NCI-H524 (cell line): ENCODE measurements at regions not wholly inside any gene's neighbourhood (a gene's known extent, or its start where the extent isn't known, plus 50 kb on each side); places are given as distances from the start of the nearest gene placed in this dataset.
A peak's percentile ranks its signal among the peaks of the same experiment; 100 is the strongest.
"Not testable (repeated sequence)": the region's sequence is repeated elsewhere in the genome, so short reads cannot be mapped to it uniquely, and the experiment has no call there.

Experiments used
- DNase-seq, 2 experiments: peaks; one replicate each; lab custom pipeline; 2025; lab: John Stamatoyannopoulos, UW

DNA sequence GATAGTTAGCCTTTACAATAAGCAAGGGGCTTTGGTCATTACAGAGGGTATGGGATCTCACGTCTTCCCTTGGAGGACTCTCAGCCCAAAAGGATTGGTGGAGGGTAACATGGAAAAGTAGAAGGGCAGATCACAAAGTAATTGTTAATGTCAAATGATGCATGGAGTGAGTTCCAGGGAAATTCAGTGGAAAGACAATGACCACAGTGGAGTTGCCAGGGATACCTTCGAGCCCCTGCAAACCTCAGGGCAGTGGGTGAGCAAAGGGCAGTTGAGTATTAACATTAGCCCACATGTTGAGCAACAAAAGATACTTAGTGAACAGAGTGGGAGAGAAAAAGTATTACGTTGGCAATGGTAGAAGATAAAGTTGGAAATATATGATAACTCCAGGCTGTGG is 593.4 kb upstream of the NR2F2 start:
- no peak for DNase-seq

DNA sequence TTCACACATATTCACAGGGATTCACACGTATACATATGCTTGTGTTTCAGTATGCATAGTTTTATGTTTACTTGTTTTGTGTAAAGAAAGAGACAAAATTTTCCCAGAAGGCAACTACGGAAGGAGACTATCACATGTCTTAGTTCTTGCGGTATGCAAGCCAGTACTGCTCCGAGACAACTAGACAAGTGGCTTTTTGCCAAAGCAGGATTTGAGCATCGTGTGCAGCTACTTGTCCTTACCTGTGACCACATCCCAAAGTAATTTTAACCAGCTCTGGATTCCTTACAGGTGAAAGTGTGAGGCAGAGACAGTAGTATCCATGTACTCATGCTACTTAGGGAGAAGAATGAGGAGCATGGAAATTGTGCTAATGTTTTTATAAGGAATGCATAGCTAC is 591.4 kb upstream of the NR2F2 start:
- no peak for DNase-seq

DNA sequence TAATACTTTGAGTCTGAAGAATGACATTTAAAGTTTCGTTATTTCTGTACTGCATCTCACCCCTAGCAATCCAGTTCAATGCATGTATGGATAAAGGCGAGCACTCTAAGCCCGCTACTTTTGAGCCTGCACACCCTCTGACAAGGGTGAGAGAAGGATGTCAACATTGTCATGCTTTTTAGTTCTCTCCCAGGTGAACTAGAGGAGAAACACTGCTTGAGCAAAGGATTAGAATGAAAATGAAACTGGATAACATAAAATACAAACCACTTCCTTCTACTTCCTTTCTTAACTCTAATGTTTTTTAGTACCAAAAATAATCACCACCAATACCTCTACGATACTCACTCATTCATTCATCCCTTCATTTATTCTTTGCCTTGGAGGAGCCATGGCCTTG is 588.7 kb upstream of the NR2F2 start:
- DNase-seq = no peak

DNA sequence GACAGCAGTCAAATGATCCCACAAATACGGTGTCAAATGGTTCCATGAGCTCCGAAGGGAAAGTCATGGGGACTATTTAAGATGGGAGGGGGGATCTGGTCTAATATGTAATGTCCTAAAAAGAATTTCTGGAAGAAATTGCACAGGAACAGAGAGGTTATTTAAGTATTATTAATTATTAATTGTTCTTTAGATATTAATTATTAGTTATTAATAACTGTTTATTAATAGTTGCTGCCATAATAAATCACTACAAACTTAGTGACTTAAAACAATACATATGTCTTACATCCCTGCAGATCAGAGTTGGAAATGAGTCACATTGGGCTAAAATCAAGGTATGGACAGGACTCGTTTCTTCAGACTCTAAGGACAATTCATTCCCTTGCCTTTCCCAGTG is 588.2 kb upstream of the NR2F2 start:
- no peak for DNase-seq

DNA sequence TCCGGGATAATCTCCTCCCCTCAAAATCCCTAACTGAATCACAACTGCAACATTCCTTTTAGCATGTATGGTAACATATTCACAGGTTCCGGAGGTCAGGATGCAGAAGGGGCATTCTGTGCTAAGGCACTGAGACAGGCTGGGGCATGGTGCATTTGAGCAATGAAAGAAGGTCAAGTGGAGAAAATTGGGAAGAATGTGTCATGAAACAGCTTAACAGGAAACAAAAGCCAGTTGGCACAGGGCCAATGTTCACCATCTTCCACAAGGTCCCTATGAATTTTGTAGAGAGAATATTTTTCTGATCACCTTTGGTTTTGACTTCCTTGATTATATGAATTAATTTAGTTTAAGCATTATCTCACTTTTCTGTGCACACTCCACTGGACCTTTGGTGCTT is 587.7 kb upstream of the NR2F2 start:
- peak in 1 of 2 experiments; percentile 27 for DNase-seq

DNA sequence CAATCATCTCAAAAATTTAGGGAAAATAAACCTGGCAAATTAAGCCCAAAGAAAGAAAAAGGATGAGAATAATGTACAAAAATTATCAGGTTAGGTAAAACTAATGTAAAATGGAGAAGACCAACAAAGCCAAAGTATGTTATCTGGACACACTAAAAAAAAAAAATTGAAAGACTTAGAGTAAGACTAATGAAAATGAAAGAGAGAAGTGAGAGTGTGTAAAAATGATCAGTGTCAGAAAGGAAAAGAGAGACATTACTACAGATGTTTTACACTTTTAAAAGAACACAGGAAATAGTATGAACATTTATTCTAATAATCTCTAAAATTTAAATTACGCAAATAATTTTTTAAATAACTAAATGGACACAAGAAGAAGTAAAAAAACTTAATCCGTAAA is 573.3 kb upstream of the NR2F2 start:
- DNase-seq = no peak

DNA sequence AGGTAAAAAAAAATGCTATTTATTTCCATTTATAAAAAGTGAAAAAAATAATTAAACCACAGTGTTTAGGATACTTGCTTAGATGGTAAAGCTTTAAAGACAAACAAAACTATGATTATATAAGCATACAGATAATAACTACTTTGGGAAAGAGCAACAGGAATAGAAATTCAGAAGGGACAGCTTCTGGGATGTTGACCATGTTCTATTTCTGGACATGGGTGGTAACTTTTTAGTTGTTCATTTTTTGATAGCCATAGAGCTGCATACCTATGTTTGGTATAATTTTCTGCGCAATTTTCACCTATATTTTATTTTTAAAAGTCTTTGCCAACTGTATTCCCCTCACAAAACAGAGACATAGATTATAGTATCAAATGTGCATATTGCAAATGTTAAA is 572.0 kb upstream of the NR2F2 start:
- DNase-seq = no peak

DNA sequence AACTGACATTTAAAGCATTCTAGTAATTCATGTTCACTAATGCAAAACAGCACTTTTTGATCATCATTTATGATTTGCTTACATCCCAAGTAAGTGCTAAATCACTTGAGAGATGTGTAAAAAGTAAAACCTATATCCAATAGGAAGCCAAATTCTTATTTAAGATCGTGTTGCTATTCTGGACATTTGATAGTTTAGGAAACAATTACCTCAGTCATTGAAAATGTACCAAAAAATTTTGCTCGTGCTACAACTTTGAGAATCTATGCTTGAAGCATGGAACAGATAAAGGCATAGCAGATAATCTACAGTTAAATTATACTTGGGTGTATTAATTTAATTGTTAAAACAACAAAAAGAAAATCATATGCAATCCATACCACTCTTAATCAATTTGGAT is 571.6 kb upstream of the NR2F2 start:
- DNase-seq = no peak

DNA sequence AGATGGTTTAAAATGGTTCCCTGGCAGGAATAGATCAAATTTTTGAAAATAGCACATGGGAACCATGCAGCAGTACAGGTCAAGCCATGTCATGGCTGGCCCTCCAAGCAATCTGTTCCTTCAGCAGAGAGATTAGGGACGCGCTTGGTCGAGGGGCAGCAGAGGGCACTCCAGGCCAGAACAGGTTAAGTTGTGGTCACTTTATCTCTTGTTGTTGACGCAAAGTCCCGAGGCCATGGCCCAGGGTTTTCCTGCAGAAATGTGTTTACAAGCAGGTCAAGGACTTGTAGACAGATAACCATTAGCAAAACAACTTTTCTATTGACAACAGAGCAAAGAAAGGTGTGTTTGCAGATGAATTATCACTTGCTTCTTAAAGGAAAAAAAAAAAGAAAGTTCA is 570.0 kb upstream of the NR2F2 start:
- no peak for DNase-seq

DNA sequence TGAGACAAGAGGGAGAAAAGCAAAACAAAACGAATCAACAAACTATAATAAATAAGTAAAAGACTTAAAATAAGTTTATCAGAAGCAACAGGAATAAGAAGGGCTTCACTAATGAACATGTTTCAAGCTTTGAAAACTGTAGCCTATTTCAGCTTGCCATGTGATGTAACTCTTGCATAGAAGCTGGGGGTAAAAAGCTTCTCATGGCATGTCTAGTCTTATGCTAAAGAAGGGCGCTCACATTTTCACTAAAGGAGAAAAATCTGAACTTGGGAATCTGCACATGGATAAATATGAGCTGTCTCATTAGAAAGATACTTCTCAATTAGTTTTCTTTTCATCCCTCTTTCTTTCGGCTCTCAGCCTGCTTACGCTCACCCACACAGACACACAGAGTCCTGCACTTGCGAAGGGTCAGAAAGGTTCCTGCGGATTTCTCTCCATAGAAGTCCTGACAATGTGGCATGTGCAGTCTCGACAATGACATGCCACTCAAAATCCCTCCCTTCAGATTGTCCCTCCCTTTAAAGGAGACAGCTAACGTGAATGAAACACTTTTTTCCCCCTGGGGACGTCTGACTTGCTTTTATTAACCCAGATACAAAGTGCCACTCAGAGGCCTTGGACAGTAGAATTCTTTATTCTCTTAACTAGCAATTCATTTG is 568.9 kb upstream of the NR2F2 start:
- no peak for DNase-seq

DNA sequence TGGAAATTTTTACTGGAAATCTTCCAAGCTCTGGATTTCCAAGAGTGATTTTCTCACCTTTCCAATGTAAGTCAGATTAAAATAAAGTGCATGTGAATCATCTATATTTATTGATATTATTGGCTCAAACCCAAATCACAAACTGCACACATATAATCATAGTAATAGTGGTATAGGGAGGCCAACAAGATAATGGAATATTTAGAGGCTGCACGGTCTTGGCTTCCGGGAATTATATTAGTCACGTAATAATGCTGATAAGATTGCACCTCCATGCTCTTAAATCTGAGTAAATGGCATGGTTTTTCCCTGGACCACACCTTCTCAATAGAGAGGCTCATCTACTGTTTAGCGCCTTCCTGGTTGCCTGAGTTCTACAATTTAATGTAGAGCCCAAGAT is 567.1 kb upstream of the NR2F2 start:
- no peak for DNase-seq

DNA sequence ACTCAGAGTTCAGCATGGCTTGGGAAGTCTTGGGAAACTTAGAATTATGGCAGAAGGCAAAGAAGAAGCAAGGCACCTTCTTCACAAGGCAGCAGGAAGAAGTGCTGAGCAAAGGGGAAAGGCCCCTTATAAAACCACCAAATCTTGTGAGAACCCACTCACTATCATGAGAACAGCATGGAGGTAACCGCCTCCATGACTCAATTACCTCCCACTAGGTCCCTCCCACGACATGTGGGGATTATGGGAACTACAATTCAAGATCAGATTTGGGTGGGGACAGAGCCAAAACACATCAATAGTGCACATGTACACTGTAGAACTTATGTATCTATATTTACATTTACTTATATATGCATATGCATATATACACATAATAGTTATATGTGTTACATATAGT is 565.3 kb upstream of the NR2F2 start:
- no peak for DNase-seq

DNA sequence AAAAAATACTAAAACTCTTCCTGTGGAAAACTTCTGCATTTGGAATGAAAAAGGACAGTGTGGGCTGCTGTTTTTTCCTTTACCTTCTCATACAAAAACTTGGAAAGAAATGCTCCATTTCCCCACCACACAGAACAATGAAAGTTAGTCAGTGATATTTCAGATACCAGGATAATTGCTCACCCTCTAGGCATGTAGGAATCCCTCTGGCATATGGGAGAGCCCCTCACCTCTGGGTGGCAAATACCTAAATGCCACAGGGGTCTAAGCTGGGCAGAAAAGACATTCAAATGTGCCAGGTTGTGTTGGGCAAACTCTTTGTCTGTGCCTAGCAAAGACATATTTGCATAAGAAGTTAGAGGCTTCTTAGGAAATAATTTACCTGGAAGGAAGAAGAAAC is 560.3 kb upstream of the NR2F2 start:
- no peak for DNase-seq

DNA sequence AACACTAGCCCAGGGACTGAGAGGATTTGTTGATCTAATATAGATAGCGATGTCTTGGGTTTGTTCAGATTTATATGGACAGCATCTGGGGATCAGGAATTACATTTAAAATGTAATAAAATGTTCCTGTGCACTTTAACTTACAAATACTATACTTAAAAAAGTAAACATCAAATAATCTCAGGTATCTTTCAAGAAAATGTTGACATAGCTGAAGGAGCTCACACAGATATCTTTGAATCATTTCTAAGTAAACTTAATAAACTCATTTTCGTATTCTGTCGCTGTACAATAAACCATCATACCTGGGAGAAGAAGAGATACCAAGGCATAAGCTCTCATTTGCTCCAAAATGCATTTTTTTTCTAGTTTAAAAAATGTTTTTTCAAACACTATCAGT is 557.5 kb upstream of the NR2F2 start:
- DNase-seq = no peak

DNA sequence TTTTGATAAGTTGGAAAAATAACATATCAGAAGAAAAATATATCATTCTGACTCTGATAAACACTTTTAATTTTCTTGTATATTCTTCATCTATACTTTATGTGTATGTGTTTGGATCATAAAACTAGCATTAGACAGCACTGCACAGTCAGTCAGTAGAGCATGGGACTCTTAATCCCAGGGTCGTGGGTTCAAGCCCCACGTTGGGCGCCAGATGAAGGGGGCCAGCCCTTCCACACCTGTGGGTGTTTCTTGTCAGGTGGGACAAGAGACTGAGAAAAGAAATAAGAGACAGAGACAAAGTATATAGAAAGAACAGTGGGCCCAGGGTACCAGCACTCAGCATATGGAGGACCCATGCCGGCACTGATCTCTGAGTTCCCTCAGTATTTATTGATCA is 546.0 kb upstream of the NR2F2 start:
- no peak for DNase-seq

DNA sequence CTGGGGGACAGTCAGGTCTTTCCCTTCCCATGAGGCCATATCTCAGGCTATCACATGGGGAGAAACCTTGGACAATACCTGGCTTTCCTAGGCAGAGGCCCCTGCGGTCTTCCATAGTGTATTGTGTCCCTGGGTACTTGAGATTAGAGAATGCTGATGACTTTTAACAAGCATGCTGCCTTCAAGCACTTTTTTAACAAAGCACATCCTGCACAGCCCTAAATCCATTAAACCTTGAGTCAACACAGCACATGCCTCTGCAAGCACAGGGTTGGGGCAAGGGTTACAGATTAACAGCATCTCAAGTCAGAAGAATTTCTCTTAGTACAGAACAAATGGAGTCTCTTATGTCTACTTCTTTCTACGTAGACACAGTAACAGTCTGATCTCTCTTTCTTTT is 545.2 kb upstream of the NR2F2 start:
- DNase-seq = not testable (repeated sequence)

DNA sequence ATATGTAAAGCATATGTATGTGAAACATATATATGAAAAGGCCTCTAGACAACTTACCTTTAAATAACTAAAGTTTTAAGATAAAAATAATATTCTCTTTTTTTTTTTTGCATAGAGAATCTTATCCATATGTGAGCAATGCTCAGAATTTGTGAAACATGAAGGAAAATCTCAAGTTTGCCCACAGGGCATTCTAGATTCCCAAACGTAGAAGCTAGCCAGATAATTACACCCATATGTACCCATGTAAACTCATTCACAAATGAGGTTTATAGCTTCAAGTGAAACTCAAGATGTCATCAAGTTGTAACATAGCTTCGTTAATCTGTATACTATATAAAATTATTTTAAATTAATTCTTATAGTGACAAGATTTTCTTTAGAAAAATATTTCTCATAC is 537.3 kb upstream of the NR2F2 start:
- no peak for DNase-seq

DNA sequence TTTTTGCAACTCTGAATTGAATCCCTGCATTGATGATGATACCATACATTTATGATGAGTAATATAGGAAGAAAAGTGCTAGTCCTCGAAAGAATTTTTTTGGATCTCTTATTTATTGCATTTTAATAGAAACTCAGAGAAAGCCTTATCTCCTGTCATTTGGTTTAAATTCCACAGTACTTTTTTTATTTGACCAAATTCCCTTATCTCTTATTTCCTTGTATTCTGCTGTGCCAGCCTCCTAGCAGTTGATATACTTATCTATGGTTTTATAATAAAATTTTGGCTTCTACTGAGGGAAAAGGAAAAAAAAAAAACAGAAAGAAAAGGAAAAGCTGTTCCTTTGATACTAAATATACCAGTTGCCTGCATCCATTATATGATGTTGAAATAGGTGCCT is 535.1 kb upstream of the NR2F2 start:
- DNase-seq = no peak

DNA sequence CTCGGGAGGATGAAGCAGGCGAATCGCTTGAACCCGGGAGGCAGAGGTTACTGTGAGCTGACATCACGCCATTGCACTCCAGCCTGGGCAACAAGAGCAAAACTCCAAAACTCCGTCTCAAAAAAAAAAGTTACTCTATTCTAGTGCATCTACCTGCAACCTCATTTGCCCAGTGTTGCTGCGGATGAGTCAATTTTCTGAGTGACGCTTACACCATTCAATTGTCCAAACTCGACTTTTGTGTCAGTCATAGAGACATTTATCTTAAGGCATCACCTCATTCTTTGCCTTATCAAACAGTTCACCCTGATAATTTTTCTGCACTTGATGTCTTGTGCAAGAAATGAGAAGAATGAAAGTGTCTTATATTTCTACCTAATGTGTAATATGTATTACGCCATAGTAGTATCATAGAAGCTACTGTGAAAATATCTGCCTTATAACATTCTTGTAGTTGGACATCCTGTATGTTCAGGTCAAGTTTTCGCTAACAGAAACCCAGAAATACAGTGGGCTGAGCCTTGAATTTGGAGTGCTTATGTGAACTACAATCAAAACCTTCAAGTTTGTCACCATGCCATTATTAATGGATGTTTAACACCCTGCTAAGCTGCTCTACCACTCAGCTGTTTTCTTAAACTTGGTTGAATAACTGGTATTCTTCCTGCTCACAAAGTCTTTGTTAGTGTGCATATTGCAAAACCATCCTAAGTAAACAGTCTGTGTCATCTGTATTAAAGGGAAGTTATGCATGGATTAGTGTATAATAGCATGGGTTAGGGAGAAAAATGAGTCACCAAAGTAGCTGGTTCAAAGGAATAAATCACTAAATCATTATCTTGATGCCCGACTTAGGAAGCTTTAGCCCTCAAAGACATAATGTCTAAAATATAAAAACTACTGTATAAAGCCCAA is 531.0 kb upstream of the NR2F2 start:
- DNase-seq = no peak

DNA sequence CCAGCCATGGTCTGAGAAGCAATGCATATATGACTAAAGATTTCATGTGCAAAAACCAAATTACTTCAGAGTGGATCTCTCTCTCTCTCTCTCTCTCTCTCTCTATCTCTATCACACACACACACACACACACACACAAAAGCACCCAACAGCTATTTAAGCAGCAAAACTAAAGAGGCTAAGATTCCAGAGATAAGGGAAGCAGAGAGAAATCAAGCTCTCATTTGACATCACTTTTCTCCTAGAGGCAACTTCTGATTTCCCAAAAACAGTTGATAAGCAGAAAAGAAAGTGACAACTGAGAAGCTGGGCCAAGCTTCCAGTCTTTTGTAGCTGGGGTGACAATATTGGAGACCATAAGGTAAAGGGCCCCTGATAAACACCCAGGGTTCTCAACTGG is 526.0 kb upstream of the NR2F2 start:
- DNase-seq = no peak

DNA sequence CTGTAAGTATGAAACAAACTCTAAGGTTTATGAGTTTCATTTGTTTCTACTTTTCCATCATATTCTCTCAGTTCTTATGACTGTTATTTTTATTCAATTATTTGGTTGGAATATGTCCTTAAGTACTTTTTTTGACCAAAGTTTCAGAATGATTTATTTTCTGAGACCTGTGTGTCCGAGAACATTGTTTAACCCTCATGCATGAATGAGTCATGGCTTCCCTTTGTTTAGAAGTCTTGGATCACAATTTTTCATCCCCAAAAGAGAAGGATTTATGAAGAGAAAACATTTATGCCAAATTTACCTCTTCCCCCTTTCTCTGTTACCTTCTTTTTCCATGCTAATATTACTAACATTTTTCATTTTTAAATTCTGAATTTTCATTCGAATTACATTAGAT is 518.0 kb upstream of the NR2F2 start:
- no peak for DNase-seq

DNA sequence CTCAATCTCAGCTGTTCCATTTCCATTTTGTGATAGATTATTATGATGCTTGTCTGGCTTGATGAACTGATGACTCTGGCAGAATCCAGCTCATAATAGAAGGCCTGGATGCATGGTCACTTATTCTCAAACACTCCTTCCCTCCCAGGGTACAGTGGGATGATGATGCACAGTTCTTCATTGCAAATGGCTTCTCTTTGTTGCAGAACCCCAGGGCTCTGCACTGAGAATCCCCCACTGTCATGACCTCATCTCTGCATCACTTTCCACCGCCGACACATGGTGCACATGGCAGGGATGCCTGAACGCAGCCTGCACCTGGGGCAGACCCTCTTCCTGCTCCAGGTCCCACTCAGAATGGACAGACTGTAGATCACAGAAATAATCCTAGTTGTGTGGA is 515.6 kb upstream of the NR2F2 start:
- DNase-seq = no peak

DNA sequence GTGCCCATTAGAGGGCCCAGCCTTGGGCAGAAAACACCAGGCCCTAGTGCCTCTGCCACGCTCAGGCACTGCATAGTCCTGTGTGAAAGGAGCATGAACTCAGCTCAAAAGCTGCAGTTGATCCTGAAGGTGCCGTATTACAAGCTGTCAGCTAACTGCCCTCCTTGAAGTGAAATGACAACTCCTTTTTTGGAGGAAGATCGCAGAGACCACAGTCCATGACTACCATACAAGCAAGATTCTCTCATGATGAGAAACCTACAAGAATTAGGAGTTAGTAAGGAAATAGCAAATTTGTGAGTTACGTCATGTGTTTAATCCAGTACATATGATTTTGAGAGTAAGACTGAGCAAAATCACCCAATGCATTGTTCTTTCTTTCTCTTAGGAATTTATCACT is 513.9 kb upstream of the NR2F2 start:
- DNase-seq = no peak

DNA sequence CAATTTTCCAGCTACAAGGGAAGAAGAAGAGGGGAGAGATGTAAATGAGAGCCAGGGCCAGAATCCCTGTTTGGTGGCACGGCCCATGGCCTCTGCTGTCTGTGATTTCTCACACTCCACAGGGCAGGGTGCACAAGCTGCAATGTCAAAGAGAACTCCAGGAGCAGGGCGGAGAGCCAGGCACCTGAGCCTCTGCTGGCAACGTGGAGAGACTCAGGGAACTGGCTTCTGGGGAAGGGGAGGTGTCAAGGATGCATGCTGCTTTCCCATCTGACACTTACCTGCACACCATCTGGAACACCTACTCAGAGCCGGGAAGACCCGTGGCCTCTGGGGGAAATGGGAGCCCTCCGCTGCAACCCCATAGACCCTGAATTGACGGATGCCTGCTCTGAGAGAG is 507.5 kb upstream of the NR2F2 start:
- peak in 1 of 2 experiments; percentile 20 for DNase-seq
